ENCODE measurements at regions not wholly inside any gene's neighbourhood (a gene's known extent, or its start where the extent isn't known, plus 50 kb on each side); places are given as distances from the start of the nearest gene placed in this dataset.

- DNase-seq = no peak
- no peak for TF ChIP-seq CTCF (IDR thresholded peaks at IDR 0.05; ENCODE audit: low read depth, low read length)
- no peaks in the 10 kb centered on the region for H3K27me3 ChIP-seq
- no peaks in the 10 kb centered on the region for H3K9me3 ChIP-seq
- no peak overlapping the region for H3K4me3 ChIP-seq (ENCODE audit: low read depth, low read length)
- H3K36me3 ChIP-seq = no peaks in the 10 kb centered on the region
- H3K4me1 ChIP-seq = no peaks in the 10 kb centered on the region
Observed at GRCh38 chr12:67173258-67173657, 95.9 kb upstream of the CAND1 start.

- H3K36me3 ChIP-seq = no peaks in the 10 kb centered on the region
- no peaks in the 10 kb centered on the region for H3K9me3 ChIP-seq
- no peak for TF ChIP-seq CTCF (IDR thresholded peaks at IDR 0.05; ENCODE audit: low read depth, low read length)
- no peak for DNase-seq
- H3K4me3 ChIP-seq (ENCODE audit: low read depth, low read length) = no peak overlapping the region
- no peaks in the 10 kb centered on the region for H3K4me1 ChIP-seq
- no peaks in the 10 kb centered on the region for H3K27me3 ChIP-seq
Observed at GRCh38 chr12:67182551-67182950, 86.6 kb upstream of the CAND1 start.

GRCh38 chr12:67193704-67194103 lies 75.5 kb upstream of the CAND1 start:
- no peak overlapping the region for H3K4me3 ChIP-seq (ENCODE audit: low read depth, low read length)
- H3K9me3 ChIP-seq = no peaks in the 10 kb centered on the region
- no peaks in the 10 kb centered on the region for H3K36me3 ChIP-seq
- no peak for DNase-seq
- TF ChIP-seq CTCF (IDR thresholded peaks at IDR 0.05; ENCODE audit: low read depth, low read length) = no peak
- H3K4me1 ChIP-seq = no peaks in the 10 kb centered on the region
- no peaks in the 10 kb centered on the region for H3K27me3 ChIP-seq

- no peaks in the 10 kb centered on the region for H3K9me3 ChIP-seq
- H3K27me3 ChIP-seq = no peaks in the 10 kb centered on the region
- no peak for DNase-seq
- TF ChIP-seq CTCF (IDR thresholded peaks at IDR 0.05; ENCODE audit: low read depth, low read length) = no peak
- no peaks in the 10 kb centered on the region for H3K4me1 ChIP-seq
- no peaks in the 10 kb centered on the region for H3K36me3 ChIP-seq
- H3K4me3 ChIP-seq (ENCODE audit: low read depth, low read length) = no peak overlapping the region
Observed at GRCh38 chr12:67200386-67200785, 68.8 kb upstream of the CAND1 start.

- no peak overlapping the region for H3K4me3 ChIP-seq (ENCODE audit: low read depth, low read length)
- DNase-seq = no peak
Observed at GRCh38 chr12:67202011-67202677, 67.0 kb upstream of the CAND1 start.

More at GRCh38 chr12:67202011-67202677, 67.0 kb upstream of the CAND1 start:
- TF ChIP-seq CTCF (IDR thresholded peaks at IDR 0.05; ENCODE audit: low read depth, low read length) = no peak
- H3K9me3 ChIP-seq = no peaks in the 10 kb centered on the region
- H3K4me1 ChIP-seq = no peaks in the 10 kb centered on the region
- no peaks in the 10 kb centered on the region for H3K27me3 ChIP-seq
- no peaks in the 10 kb centered on the region for H3K36me3 ChIP-seq
